Keratinocyte (primary cell): ENCODE measurements at regions not wholly inside any gene's neighbourhood (a gene's known extent, or its start where the extent isn't known, plus 50 kb on each side); places are given as distances from the start of the nearest gene placed in this dataset.

Experiments used
- EZH2 ChIP-seq: IDR thresholded peaks from one replicate; pipeline ENCODE4 v1.6.1; 2012; ENCODE audit warnings: inconsistent platforms, mild to moderate bottlenecking, low read length, moderate library complexity
- TF ChIP-seq, protein P1 (sequence below), 3 experiments: IDR thresholded peaks in 1 of 3; conservative IDR thresholded peaks in 1 of 3; optimal IDR thresholded peaks in 1 of 3; 2 replicates in 2 of 3; 3 replicates in 1 of 3; pipeline versions ENCODE3 to v1.5.1; 2011; ENCODE audit warnings: low read length in 3 of 3, mild to moderate bottlenecking in 3 of 3, moderate library complexity in 2 of 3, control low read depth in 1 of 3, inconsistent platforms in 1 of 3; ENCODE audit not compliant: insufficient read depth in 2 of 3; ENCODE audit errors: extremely low read depth in 1 of 3

DNA sequence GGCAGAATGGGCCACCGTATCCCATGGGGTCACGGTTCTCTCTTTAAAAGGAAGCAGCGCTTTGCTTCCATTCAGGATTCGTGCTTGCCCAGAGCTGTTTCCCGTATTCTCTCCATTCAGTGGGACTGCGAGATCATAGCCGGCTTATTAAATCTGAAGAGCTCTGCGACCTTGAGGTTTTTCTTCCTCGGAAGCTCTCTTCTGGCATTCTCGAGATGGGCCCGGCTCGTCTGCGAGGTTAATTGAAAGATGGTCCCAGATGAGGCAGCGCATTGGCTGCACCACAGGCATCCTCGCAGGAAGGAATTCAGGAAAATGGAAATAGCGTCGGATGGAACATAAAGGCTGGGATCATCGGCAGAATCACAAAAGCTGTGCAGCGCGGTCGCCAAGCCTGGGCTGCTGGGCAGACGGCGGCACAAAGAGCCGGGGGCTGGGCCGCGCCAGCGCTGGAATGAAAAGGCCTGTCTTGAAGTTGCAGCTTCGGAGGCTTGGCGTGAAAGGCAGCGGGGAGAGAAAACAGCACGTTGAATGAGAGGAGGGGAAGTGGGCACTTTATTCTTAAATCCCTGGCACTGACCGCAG lies 236.2 kb downstream of the IRX2 start:
- TF ChIP-seq, protein P1, sequence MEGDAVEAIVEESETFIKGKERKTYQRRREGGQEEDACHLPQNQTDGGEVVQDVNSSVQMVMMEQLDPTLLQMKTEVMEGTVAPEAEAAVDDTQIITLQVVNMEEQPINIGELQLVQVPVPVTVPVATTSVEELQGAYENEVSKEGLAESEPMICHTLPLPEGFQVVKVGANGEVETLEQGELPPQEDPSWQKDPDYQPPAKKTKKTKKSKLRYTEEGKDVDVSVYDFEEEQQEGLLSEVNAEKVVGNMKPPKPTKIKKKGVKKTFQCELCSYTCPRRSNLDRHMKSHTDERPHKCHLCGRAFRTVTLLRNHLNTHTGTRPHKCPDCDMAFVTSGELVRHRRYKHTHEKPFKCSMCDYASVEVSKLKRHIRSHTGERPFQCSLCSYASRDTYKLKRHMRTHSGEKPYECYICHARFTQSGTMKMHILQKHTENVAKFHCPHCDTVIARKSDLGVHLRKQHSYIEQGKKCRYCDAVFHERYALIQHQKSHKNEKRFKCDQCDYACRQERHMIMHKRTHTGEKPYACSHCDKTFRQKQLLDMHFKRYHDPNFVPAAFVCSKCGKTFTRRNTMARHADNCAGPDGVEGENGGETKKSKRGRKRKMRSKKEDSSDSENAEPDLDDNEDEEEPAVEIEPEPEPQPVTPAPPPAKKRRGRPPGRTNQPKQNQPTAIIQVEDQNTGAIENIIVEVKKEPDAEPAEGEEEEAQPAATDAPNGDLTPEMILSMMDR (optimal IDR thresholded peaks at IDR 0.05 in 1 of 3, IDR thresholded peaks at IDR 0.05 in 1 of 3, conservative IDR thresholded peaks at IDR 0.05 in 1 of 3; ENCODE audit: extremely low read depth in 1 of 3, insufficient read depth in 2 of 3, low read length in 3 of 3), result no peak
- TF ChIP-seq EZH2, result no peak
